Adrenal gland (tissue), 5 donors: ENCODE measurements at regions not wholly inside any gene's neighbourhood (a gene's known extent, or its start where the extent isn't known, plus 50 kb on each side); places are given as distances from the start of the nearest gene placed in this dataset.

Source experiments
- CTCF ChIP-seq, 6 experiments: fragments of 450-650 bp in 4 of 6; fragments of 200-600 bp in 2 of 6; sonication (generic) in 1 of 6; IDR thresholded peaks; 1 replicate in 5 of 6; 2 replicates in 1 of 6; pipeline versions ENCODE4 v1.5.1 to v1.8.0; 2016 to 2021; ENCODE audit warnings: antibody characterized with exemption in 6 of 6, mild to moderate bottlenecking in 2 of 6, moderate library complexity in 1 of 6
- POLR2A ChIP-seq, 2 donors: fragments of 450-650 bp; IDR thresholded peaks; one replicate each; pipeline ENCODE4 v1.6.1; 2017; ENCODE audit warnings: antibody characterized with exemption in 2 of 2, mild to moderate bottlenecking in 2 of 2, moderate library complexity in 1 of 2
- donor health status: DM: no; HTN: no; CAD: no.

GRCh38 chr11:59030037-59030436, 56.1 kb upstream of the GLYATL1B start:
- TF ChIP-seq CTCF (IDR thresholded peaks at IDR 0.05) (no peak), POLR2A (IDR thresholded peaks at IDR 0.05) (no peak)
